ENCODE measurements at regions not wholly inside any gene's neighbourhood (a gene's known extent, or its start where the extent isn't known, plus 50 kb on each side); places are given as distances from the start of the nearest gene placed in this dataset.

GRCh38 chr2:210895132-210895531 lies 338.7 kb downstream of the CPS1 start:
- peaks cover 0 to 12% (median 4%) of the 10 kb centered on the region in 8 donors for H3K9me3 Mint-ChIP-seq
- no peaks in the 10 kb centered on the region for H3K27me3 Mint-ChIP-seq
- no peak for DNase-seq
- POLR2A ChIA-PET (ENCODE audit: partially characterized antibody), result no interaction called here
- no peaks in the 10 kb centered on the region for H3K9me3 ChIP-seq (ENCODE audit: control insufficient read depth in 1 of 2, low read length in 2 of 2)
- H3K4me3 Mint-ChIP-seq, result no peak overlapping the region
- no peaks in the 10 kb centered on the region for H3K27me3 ChIP-seq (ENCODE audit: insufficient read depth, low read length)
- H3K36me3 Mint-ChIP-seq, result no peaks in the 10 kb centered on the region
- no peaks in the 10 kb centered on the region for H3K4me1 ChIP-seq (ENCODE audit: insufficient read depth, low read length)
- no peaks in the 10 kb centered on the region for H3K4me1 Mint-ChIP-seq
- no peaks in the 10 kb centered on the region for H3K36me3 ChIP-seq (ENCODE audit: insufficient read depth, low read length)
- H3K27ac ChIP-seq (ENCODE audit: low read depth, low read length), result no peak overlapping the region
- H3K27ac Mint-ChIP-seq, result no peak overlapping the region
- CTCF ChIA-PET (ENCODE audit: partially characterized antibody), result no interaction called here
- H3K4me3 ChIP-seq (ENCODE audit: low read length in 2 of 2), result no peak overlapping the region
- intact Hi-C loops (cut with micrococcal nuclease), result no loop called here

- CTCF ChIA-PET (ENCODE audit: partially characterized antibody), result interaction anchor here (1.1 kb wide), 1 partner anchor 10 kb away, joined by 3 read pairs; no protein-coding TSS in a partner anchor
These were observed 342.7 kb downstream of the CPS1 start for GRCh38 chr2:210899131-210899530.

GRCh38 chr2:210901326-210901725 lies 344.9 kb downstream of the CPS1 start:
- intact Hi-C loops (cut with micrococcal nuclease), result no loop called here
- no peak overlapping the region for H3K4me3 ChIP-seq (ENCODE audit: low read length in 2 of 2)
- Mint-ChIP-seq H3K9me3 (peaks cover 0 to 4% (median 0%) of the 10 kb centered on the region in 8 donors), H3K36me3 (no peaks in the 10 kb centered on the region), H3K4me1 (no peaks in the 10 kb centered on the region), H3K4me3 (no peak overlapping the region), H3K27ac (no peak overlapping the region), H3K27me3 (no peaks in the 10 kb centered on the region)
- H3K4me1 ChIP-seq (ENCODE audit: insufficient read depth, low read length), result no peaks in the 10 kb centered on the region
- H3K27ac ChIP-seq (ENCODE audit: low read depth, low read length), result no peak overlapping the region
- ChIA-PET POLR2A (ENCODE audit: partially characterized antibody) (no interaction called here), CTCF (ENCODE audit: partially characterized antibody) (no interaction called here)
- no peaks in the 10 kb centered on the region for H3K36me3 ChIP-seq (ENCODE audit: insufficient read depth, low read length)
- no peaks in the 10 kb centered on the region for H3K9me3 ChIP-seq (ENCODE audit: control insufficient read depth in 1 of 2, low read length in 2 of 2)
- H3K27me3 ChIP-seq (ENCODE audit: insufficient read depth, low read length), result no peaks in the 10 kb centered on the region
- DNase-seq, result no peak

More at GRCh38 chr2:210899131-210899530, 342.7 kb downstream of the CPS1 start:
- no peak overlapping the region for H3K27ac ChIP-seq (ENCODE audit: low read depth, low read length)
- H3K4me3 Mint-ChIP-seq, result no peak overlapping the region
- intact Hi-C loops (cut with micrococcal nuclease), result no loop called here
- peaks cover 0 to 3% (median 0%) of the 10 kb centered on the region in 8 donors for H3K9me3 Mint-ChIP-seq
- POLR2A ChIA-PET (ENCODE audit: partially characterized antibody), result no interaction called here
- H3K9me3 ChIP-seq (ENCODE audit: control insufficient read depth in 1 of 2, low read length in 2 of 2), result no peaks in the 10 kb centered on the region
- H3K27me3 Mint-ChIP-seq, result no peaks in the 10 kb centered on the region
- H3K27me3 ChIP-seq (ENCODE audit: insufficient read depth, low read length), result no peaks in the 10 kb centered on the region
- no peak for DNase-seq
- H3K4me1 ChIP-seq (ENCODE audit: insufficient read depth, low read length), result no peaks in the 10 kb centered on the region
- no peak overlapping the region for H3K27ac Mint-ChIP-seq
- no peaks in the 10 kb centered on the region for H3K36me3 ChIP-seq (ENCODE audit: insufficient read depth, low read length)
- no peaks in the 10 kb centered on the region for H3K4me1 Mint-ChIP-seq
- no peaks in the 10 kb centered on the region for H3K36me3 Mint-ChIP-seq
- H3K4me3 ChIP-seq (ENCODE audit: low read length in 2 of 2), result no peak overlapping the region

GRCh38 chr2:210912779-210913178 lies 356.4 kb downstream of the CPS1 start:
- Histone ChIP-seq H3K4me3 (ENCODE audit: low read length in 2 of 2) (no peak overlapping the region), H3K36me3 (ENCODE audit: insufficient read depth, low read length) (no peaks in the 10 kb centered on the region), H3K4me1 (ENCODE audit: insufficient read depth, low read length) (no peaks in the 10 kb centered on the region), H3K9me3 (ENCODE audit: control insufficient read depth in 1 of 2, low read length in 2 of 2) (no peaks in the 10 kb centered on the region), H3K27ac (ENCODE audit: low read depth, low read length) (no peak overlapping the region), H3K27me3 (ENCODE audit: insufficient read depth, low read length) (no peaks in the 10 kb centered on the region)
- no peak overlapping the region for H3K27ac Mint-ChIP-seq
- no peak overlapping the region for H3K4me3 Mint-ChIP-seq
- no peak for DNase-seq
- CTCF ChIA-PET (ENCODE audit: partially characterized antibody), result no interaction called here
- H3K4me1 Mint-ChIP-seq, result no peaks in the 10 kb centered on the region
- peaks cover 0 to 12% (median 6%) of the 10 kb centered on the region in 8 donors for H3K9me3 Mint-ChIP-seq
- no peaks in the 10 kb centered on the region for H3K36me3 Mint-ChIP-seq
- H3K27me3 Mint-ChIP-seq, result no peaks in the 10 kb centered on the region
- POLR2A ChIA-PET (ENCODE audit: partially characterized antibody), result no interaction called here
- intact Hi-C loops (cut with micrococcal nuclease), result no loop called here

GRCh38 chr2:210913461-210913860 lies 357.1 kb downstream of the CPS1 start:
- Histone ChIP-seq H3K36me3 (ENCODE audit: insufficient read depth, low read length) (no peaks in the 10 kb centered on the region), H3K27me3 (ENCODE audit: insufficient read depth, low read length) (no peaks in the 10 kb centered on the region), H3K27ac (ENCODE audit: low read depth, low read length) (no peak overlapping the region), H3K9me3 (ENCODE audit: control insufficient read depth in 1 of 2, low read length in 2 of 2) (no peaks in the 10 kb centered on the region), H3K4me1 (ENCODE audit: insufficient read depth, low read length) (no peaks in the 10 kb centered on the region), H3K4me3 (ENCODE audit: low read length in 2 of 2) (no peak overlapping the region)
- H3K27ac Mint-ChIP-seq, result peak overlapping the region in 1 of 7 donors; percentile 36
- POLR2A ChIA-PET (ENCODE audit: partially characterized antibody), result no interaction called here
- H3K9me3 Mint-ChIP-seq, result peaks cover 0 to 12% (median 6%) of the 10 kb centered on the region in 8 donors
- H3K27me3 Mint-ChIP-seq, result no peaks in the 10 kb centered on the region
- intact Hi-C loops (cut with micrococcal nuclease), result no loop called here
- no peaks in the 10 kb centered on the region for H3K36me3 Mint-ChIP-seq
- CTCF ChIA-PET (ENCODE audit: partially characterized antibody), result no interaction called here
- H3K4me3 Mint-ChIP-seq, result no peak overlapping the region
- no peak for DNase-seq
- no peaks in the 10 kb centered on the region for H3K4me1 Mint-ChIP-seq

- no peak overlapping the region for H3K27ac Mint-ChIP-seq
- intact Hi-C loops (cut with micrococcal nuclease), result no loop called here
- POLR2A ChIA-PET (ENCODE audit: partially characterized antibody), result no interaction called here
These were observed 359.5 kb downstream of the CPS1 start for GRCh38 chr2:210915912-210916311.

GRCh38 chr2:210917465-210917864 lies 361.1 kb downstream of the CPS1 start:
- no peaks in the 10 kb centered on the region for H3K4me1 ChIP-seq (ENCODE audit: insufficient read depth, low read length)
- no peaks in the 10 kb centered on the region for H3K9me3 ChIP-seq (ENCODE audit: control insufficient read depth in 1 of 2, low read length in 2 of 2)
- no peak overlapping the region for H3K27ac ChIP-seq (ENCODE audit: low read depth, low read length)
- H3K9me3 Mint-ChIP-seq, result peaks cover 0 to 20% (median 4%) of the 10 kb centered on the region in 8 donors
- H3K27me3 ChIP-seq (ENCODE audit: insufficient read depth, low read length), result no peaks in the 10 kb centered on the region
- H3K36me3 ChIP-seq (ENCODE audit: insufficient read depth, low read length), result no peaks in the 10 kb centered on the region
- H3K36me3 Mint-ChIP-seq, result no peaks in the 10 kb centered on the region
- H3K4me1 Mint-ChIP-seq, result no peaks in the 10 kb centered on the region
- POLR2A ChIA-PET (ENCODE audit: partially characterized antibody), result no interaction called here
- no peak overlapping the region for H3K4me3 Mint-ChIP-seq
- H3K4me3 ChIP-seq (ENCODE audit: low read length in 2 of 2), result no peak overlapping the region
- no peak for DNase-seq
- no peaks in the 10 kb centered on the region for H3K27me3 Mint-ChIP-seq
- CTCF ChIA-PET (ENCODE audit: partially characterized antibody), result no interaction called here
- intact Hi-C loops (cut with micrococcal nuclease), result no loop called here
- no peak overlapping the region for H3K27ac Mint-ChIP-seq

More at GRCh38 chr2:210915912-210916311, 359.5 kb downstream of the CPS1 start:
- CTCF ChIA-PET (ENCODE audit: partially characterized antibody), result interaction anchor here (1.3 kb wide), 1 partner anchor 10 kb away, joined by 3 read pairs; no protein-coding TSS in a partner anchor
- Mint-ChIP-seq H3K27me3 (no peaks in the 10 kb centered on the region), H3K4me3 (no peak overlapping the region), H3K36me3 (no peaks in the 10 kb centered on the region), H3K9me3 (peaks cover 0 to 16% (median 6%) of the 10 kb centered on the region in 8 donors), H3K4me1 (no peaks in the 10 kb centered on the region)
- H3K27ac ChIP-seq (ENCODE audit: low read depth, low read length), result no peak overlapping the region
- DNase-seq, result no peak
- H3K36me3 ChIP-seq (ENCODE audit: insufficient read depth, low read length), result no peaks in the 10 kb centered on the region
- no peaks in the 10 kb centered on the region for H3K9me3 ChIP-seq (ENCODE audit: control insufficient read depth in 1 of 2, low read length in 2 of 2)
- no peaks in the 10 kb centered on the region for H3K27me3 ChIP-seq (ENCODE audit: insufficient read depth, low read length)
- H3K4me1 ChIP-seq (ENCODE audit: insufficient read depth, low read length), result no peaks in the 10 kb centered on the region
- H3K4me3 ChIP-seq (ENCODE audit: low read length in 2 of 2), result no peak overlapping the region

- ChIA-PET POLR2A (ENCODE audit: partially characterized antibody) (no interaction called here), CTCF (ENCODE audit: partially characterized antibody) (no interaction called here)
- Histone ChIP-seq H3K27ac (ENCODE audit: low read depth, low read length) (no peak overlapping the region), H3K4me3 (ENCODE audit: low read length in 2 of 2) (no peak overlapping the region), H3K27me3 (ENCODE audit: insufficient read depth, low read length) (no peaks in the 10 kb centered on the region), H3K4me1 (ENCODE audit: insufficient read depth, low read length) (no peaks in the 10 kb centered on the region), H3K36me3 (ENCODE audit: insufficient read depth, low read length) (no peaks in the 10 kb centered on the region), H3K9me3 (ENCODE audit: control insufficient read depth in 1 of 2, low read length in 2 of 2) (no peaks in the 10 kb centered on the region)
- intact Hi-C loops (cut with micrococcal nuclease), result no loop called here
- H3K9me3 Mint-ChIP-seq, result peaks cover 0 to 15% (median 3%) of the 10 kb centered on the region in 8 donors
- no peak overlapping the region for H3K4me3 Mint-ChIP-seq
- H3K27me3 Mint-ChIP-seq, result no peaks in the 10 kb centered on the region
- DNase-seq, result no peak
- H3K36me3 Mint-ChIP-seq, result no peaks in the 10 kb centered on the region
- H3K27ac Mint-ChIP-seq, result no peak overlapping the region
- H3K4me1 Mint-ChIP-seq, result no peaks in the 10 kb centered on the region
These were observed 362.7 kb downstream of the CPS1 start for GRCh38 chr2:210919128-210919527.

Data from CD4-positive, alpha-beta memory T cell (primary cell).